Memory B cell (primary cell): ENCODE measurements at regions not wholly inside any gene's neighbourhood (a gene's known extent, or its start where the extent isn't known, plus 50 kb on each side); places are given as distances from the start of the nearest gene placed in this dataset.
"Not testable (repeated sequence)": the region's sequence is repeated elsewhere in the genome, so short reads cannot be mapped to it uniquely, and the experiment has no call there.

Source experiments
- ATAC-seq: fragments of 150-1000 bp; cut with Tn5 transposase; 2 replicates; pipeline ENCODE4 v1.10.0; 2021; ENCODE audit warnings: low read depth, mild to moderate bottlenecking, moderate library complexity
- DNase-seq, 2 donors: peaks; one replicate each; pipeline ENCODE4 v3.0.0; 2022; ENCODE audit warnings: low spot score in 2 of 2
- H3K27ac Mint-ChIP-seq: one replicate; pipeline ENCODE4 v1.8.0; 2022; ENCODE audit warnings: mild to moderate bottlenecking, moderate library complexity, mixed read lengths
- H3K27me3 Mint-ChIP-seq: one replicate; pipeline ENCODE4 v1.8.0; 2022; ENCODE audit warnings: mixed read lengths
- H3K36me3 Mint-ChIP-seq: one replicate; pipeline ENCODE4 v1.8.0; 2022; ENCODE audit warnings: mild to moderate bottlenecking, mixed read lengths
- H3K4me1 Mint-ChIP-seq: one replicate; pipeline ENCODE4 v1.8.0; 2022; ENCODE audit warnings: mixed read lengths
- H3K4me3 Mint-ChIP-seq: one replicate; pipeline ENCODE4 v1.8.0; 2022; ENCODE audit warnings: mild to moderate bottlenecking, moderate library complexity, mixed read lengths
- H3K9me3 Mint-ChIP-seq: one replicate; pipeline ENCODE4 v1.8.0; 2022; ENCODE audit warnings: mixed read lengths

- no peaks in the 10 kb centered on the region for H3K4me1 Mint-ChIP-seq
- no peaks in the 10 kb centered on the region for H3K36me3 Mint-ChIP-seq
Observed at GRCh38 chr7:9148687-9149086, 715.3 kb downstream of the NXPH1 start.

GRCh38 chr7:9149499-9150082 is 716.2 kb downstream of the NXPH1 start:
- H3K27ac Mint-ChIP-seq = no peak overlapping the region
- H3K4me1 Mint-ChIP-seq = no peaks in the 10 kb centered on the region
- H3K9me3 Mint-ChIP-seq = no peaks in the 10 kb centered on the region
- H3K4me3 Mint-ChIP-seq = no peak overlapping the region
- H3K36me3 Mint-ChIP-seq = no peaks in the 10 kb centered on the region
- no peaks in the 10 kb centered on the region for H3K27me3 Mint-ChIP-seq
- ATAC-seq = no peak
- no peak for DNase-seq

More at GRCh38 chr7:9148687-9149086, 715.3 kb downstream of the NXPH1 start:
- Mint-ChIP-seq H3K4me3 (no peak overlapping the region), H3K9me3 (peaks cover 1% of the 10 kb centered on the region), H3K27me3 (no peaks in the 10 kb centered on the region), H3K27ac (no peak overlapping the region)
- DNase-seq (no peak), ATAC-seq (no peak)

GRCh38 chr7:9163691-9164090 is 730.3 kb downstream of the NXPH1 start:
- H3K4me3 Mint-ChIP-seq, H3K27me3 Mint-ChIP-seq, H3K27ac Mint-ChIP-seq, DNase-seq, H3K36me3 Mint-ChIP-seq, ATAC-seq, H3K4me1 Mint-ChIP-seq, H3K9me3 Mint-ChIP-seq: not testable (repeated sequence)

GRCh38 chr7:9175871-9176270 is 742.5 kb downstream of the NXPH1 start:
- H3K9me3 Mint-ChIP-seq = peaks cover 3% of the 10 kb centered on the region

GRCh38 chr7:9181356-9181755 is 747.9 kb downstream of the NXPH1 start:
- peaks cover 3% of the 10 kb centered on the region for H3K9me3 Mint-ChIP-seq
- H3K27me3 Mint-ChIP-seq = no peaks in the 10 kb centered on the region
- no peak overlapping the region for H3K27ac Mint-ChIP-seq
- no peaks in the 10 kb centered on the region for H3K36me3 Mint-ChIP-seq
- H3K4me3 Mint-ChIP-seq = no peak overlapping the region
- DNase-seq = no peak
- no peaks in the 10 kb centered on the region for H3K4me1 Mint-ChIP-seq
- no peak for ATAC-seq

More at GRCh38 chr7:9175871-9176270, 742.5 kb downstream of the NXPH1 start:
- Mint-ChIP-seq H3K27ac (no peak overlapping the region), H3K4me3 (no peak overlapping the region), H3K27me3 (no peaks in the 10 kb centered on the region), H3K4me1 (no peaks in the 10 kb centered on the region), H3K36me3 (no peaks in the 10 kb centered on the region)
- ATAC-seq (no peak), DNase-seq (no peak)

GRCh38 chr7:9186730-9187129 is 753.3 kb downstream of the NXPH1 start:
- no peak overlapping the region for H3K4me3 Mint-ChIP-seq
- no peak for ATAC-seq
- no peaks in the 10 kb centered on the region for H3K27me3 Mint-ChIP-seq

GRCh38 chr7:9189703-9190102 is 756.3 kb downstream of the NXPH1 start:
- no peaks in the 10 kb centered on the region for H3K4me1 Mint-ChIP-seq

More at GRCh38 chr7:9186730-9187129, 753.3 kb downstream of the NXPH1 start:
- Mint-ChIP-seq H3K4me1 (no peaks in the 10 kb centered on the region), H3K27ac (no peak overlapping the region), H3K9me3 (peaks cover 5% of the 10 kb centered on the region), H3K36me3 (no peaks in the 10 kb centered on the region)
- DNase-seq = no peak

GRCh38 chr7:9192969-9193368 is 759.6 kb downstream of the NXPH1 start:
- no peaks in the 10 kb centered on the region for H3K36me3 Mint-ChIP-seq
- no peaks in the 10 kb centered on the region for H3K27me3 Mint-ChIP-seq
- no peak overlapping the region for H3K4me3 Mint-ChIP-seq
- ATAC-seq (no peak), DNase-seq (no peak)
- H3K27ac Mint-ChIP-seq = no peak overlapping the region
- H3K4me1 Mint-ChIP-seq = no peaks in the 10 kb centered on the region
- peaks cover 3% of the 10 kb centered on the region for H3K9me3 Mint-ChIP-seq

More at GRCh38 chr7:9189703-9190102, 756.3 kb downstream of the NXPH1 start:
- DNase-seq (no peak), ATAC-seq (no peak)
- no peak overlapping the region for H3K4me3 Mint-ChIP-seq
- no peaks in the 10 kb centered on the region for H3K27me3 Mint-ChIP-seq
- H3K36me3 Mint-ChIP-seq = no peaks in the 10 kb centered on the region
- H3K9me3 Mint-ChIP-seq = peaks cover 5% of the 10 kb centered on the region
- H3K27ac Mint-ChIP-seq = no peak overlapping the region

- Mint-ChIP-seq H3K27ac (no peak overlapping the region), H3K27me3 (no peaks in the 10 kb centered on the region), H3K36me3 (no peaks in the 10 kb centered on the region), H3K9me3 (peaks cover 1% of the 10 kb centered on the region), H3K4me3 (no peak overlapping the region), H3K4me1 (no peaks in the 10 kb centered on the region)
- DNase-seq = no peak
- no peak for ATAC-seq
Observed at GRCh38 chr7:9200626-9201025, 767.2 kb downstream of the NXPH1 start.

- Mint-ChIP-seq H3K4me1 (no peaks in the 10 kb centered on the region), H3K9me3 (peaks cover 4% of the 10 kb centered on the region), H3K27ac (no peak overlapping the region), H3K36me3 (no peaks in the 10 kb centered on the region), H3K4me3 (no peak overlapping the region), H3K27me3 (no peaks in the 10 kb centered on the region)
- DNase-seq (no peak), ATAC-seq (no peak)
Observed at GRCh38 chr7:9201928-9202327, 768.5 kb downstream of the NXPH1 start.

- H3K27me3 Mint-ChIP-seq = no peaks in the 10 kb centered on the region
- no peak overlapping the region for H3K27ac Mint-ChIP-seq
- ATAC-seq (no peak), DNase-seq (no peak)
- H3K9me3 Mint-ChIP-seq = peaks cover 6% of the 10 kb centered on the region
- no peak overlapping the region for H3K4me3 Mint-ChIP-seq
- H3K4me1 Mint-ChIP-seq = no peaks in the 10 kb centered on the region
- no peaks in the 10 kb centered on the region for H3K36me3 Mint-ChIP-seq
Observed at GRCh38 chr7:9204571-9204970, 771.2 kb downstream of the NXPH1 start.

GRCh38 chr7:9210114-9210513 is 776.7 kb downstream of the NXPH1 start:
- H3K27ac Mint-ChIP-seq = no peak overlapping the region
- peaks cover 5% of the 10 kb centered on the region for H3K9me3 Mint-ChIP-seq
- H3K4me1 Mint-ChIP-seq = no peaks in the 10 kb centered on the region
- DNase-seq (no peak), ATAC-seq (no peak)
- no peaks in the 10 kb centered on the region for H3K36me3 Mint-ChIP-seq
- H3K27me3 Mint-ChIP-seq = no peaks in the 10 kb centered on the region
- no peak overlapping the region for H3K4me3 Mint-ChIP-seq

- Mint-ChIP-seq H3K4me1 (no peaks in the 10 kb centered on the region), H3K27ac (no peak overlapping the region), H3K4me3 (no peak overlapping the region), H3K9me3 (peaks cover 5% of the 10 kb centered on the region), H3K36me3 (no peaks in the 10 kb centered on the region), H3K27me3 (no peaks in the 10 kb centered on the region)
- DNase-seq (no peak), ATAC-seq (no peak)
Observed at GRCh38 chr7:9217204-9217603, 783.8 kb downstream of the NXPH1 start.

- DNase-seq (no peak), ATAC-seq (no peak)
- no peak overlapping the region for H3K27ac Mint-ChIP-seq
- no peak overlapping the region for H3K4me3 Mint-ChIP-seq
- H3K27me3 Mint-ChIP-seq = no peaks in the 10 kb centered on the region
- H3K36me3 Mint-ChIP-seq = no peaks in the 10 kb centered on the region
- H3K9me3 Mint-ChIP-seq = peaks cover 11% of the 10 kb centered on the region
- H3K4me1 Mint-ChIP-seq = no peaks in the 10 kb centered on the region
Observed at GRCh38 chr7:9226500-9226899, 793.1 kb downstream of the NXPH1 start.

GRCh38 chr7:9231630-9232121 is 798.3 kb downstream of the NXPH1 start:
- H3K27me3 Mint-ChIP-seq = no peaks in the 10 kb centered on the region
- peaks cover 4% of the 10 kb centered on the region for H3K9me3 Mint-ChIP-seq
- H3K36me3 Mint-ChIP-seq = no peaks in the 10 kb centered on the region
- no peak overlapping the region for H3K4me3 Mint-ChIP-seq
- no peak for ATAC-seq
- no peak overlapping the region for H3K27ac Mint-ChIP-seq
- H3K4me1 Mint-ChIP-seq = no peaks in the 10 kb centered on the region
- DNase-seq = no peak
